ENCODE measurements at regions not wholly inside any gene's neighbourhood (a gene's known extent, or its start where the extent isn't known, plus 50 kb on each side); places are given as distances from the start of the nearest gene placed in this dataset.

DNA sequence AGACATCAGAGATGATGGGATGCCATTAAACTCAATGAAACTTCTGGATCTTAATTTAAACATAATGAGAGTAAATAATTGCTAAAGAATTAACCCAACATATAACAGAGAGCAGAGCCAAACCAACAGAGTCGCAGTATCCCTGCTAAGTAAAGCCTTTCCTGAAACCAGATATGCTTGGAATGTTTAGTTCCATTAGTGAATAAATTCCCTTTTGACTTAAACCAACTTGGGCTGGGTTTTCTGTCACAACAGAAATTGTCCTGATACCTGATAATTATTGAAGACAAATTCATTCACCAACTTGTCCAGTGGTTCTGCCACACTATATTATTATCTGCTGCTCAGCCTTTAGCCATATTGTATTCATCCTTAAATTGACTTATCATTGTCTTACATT lies 286.7 kb downstream of the FZD1 start:
- TF ChIP-seq, protein P1, sequence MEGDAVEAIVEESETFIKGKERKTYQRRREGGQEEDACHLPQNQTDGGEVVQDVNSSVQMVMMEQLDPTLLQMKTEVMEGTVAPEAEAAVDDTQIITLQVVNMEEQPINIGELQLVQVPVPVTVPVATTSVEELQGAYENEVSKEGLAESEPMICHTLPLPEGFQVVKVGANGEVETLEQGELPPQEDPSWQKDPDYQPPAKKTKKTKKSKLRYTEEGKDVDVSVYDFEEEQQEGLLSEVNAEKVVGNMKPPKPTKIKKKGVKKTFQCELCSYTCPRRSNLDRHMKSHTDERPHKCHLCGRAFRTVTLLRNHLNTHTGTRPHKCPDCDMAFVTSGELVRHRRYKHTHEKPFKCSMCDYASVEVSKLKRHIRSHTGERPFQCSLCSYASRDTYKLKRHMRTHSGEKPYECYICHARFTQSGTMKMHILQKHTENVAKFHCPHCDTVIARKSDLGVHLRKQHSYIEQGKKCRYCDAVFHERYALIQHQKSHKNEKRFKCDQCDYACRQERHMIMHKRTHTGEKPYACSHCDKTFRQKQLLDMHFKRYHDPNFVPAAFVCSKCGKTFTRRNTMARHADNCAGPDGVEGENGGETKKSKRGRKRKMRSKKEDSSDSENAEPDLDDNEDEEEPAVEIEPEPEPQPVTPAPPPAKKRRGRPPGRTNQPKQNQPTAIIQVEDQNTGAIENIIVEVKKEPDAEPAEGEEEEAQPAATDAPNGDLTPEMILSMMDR (tag by site-specific recombination; IDR thresholded peaks at IDR 0.05), result no peak
- TF ChIP-seq ZEB2 (tag by site-specific recombination; IDR thresholded peaks at IDR 0.05) (no peak), ZBTB17 (tag by site-specific recombination; IDR thresholded peaks at IDR 0.05) (no peak), PRDM1 (tag by site-specific recombination; IDR thresholded peaks at IDR 0.05) (no peak), EGR2 (tag by site-specific recombination; IDR thresholded peaks at IDR 0.05; ENCODE audit: low read depth) (no peak), ZNF677 (tag by site-specific recombination; IDR thresholded peaks at IDR 0.05) (no peak)
- TF ChIP-seq, protein P2, sequence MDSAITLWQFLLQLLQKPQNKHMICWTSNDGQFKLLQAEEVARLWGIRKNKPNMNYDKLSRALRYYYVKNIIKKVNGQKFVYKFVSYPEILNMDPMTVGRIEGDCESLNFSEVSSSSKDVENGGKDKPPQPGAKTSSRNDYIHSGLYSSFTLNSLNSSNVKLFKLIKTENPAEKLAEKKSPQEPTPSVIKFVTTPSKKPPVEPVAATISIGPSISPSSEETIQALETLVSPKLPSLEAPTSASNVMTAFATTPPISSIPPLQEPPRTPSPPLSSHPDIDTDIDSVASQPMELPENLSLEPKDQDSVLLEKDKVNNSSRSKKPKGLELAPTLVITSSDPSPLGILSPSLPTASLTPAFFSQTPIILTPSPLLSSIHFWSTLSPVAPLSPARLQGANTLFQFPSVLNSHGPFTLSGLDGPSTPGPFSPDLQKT (IDR thresholded peaks at IDR 0.05; ENCODE audit: borderline replicate concordance, low read depth, low read length), result no peak
- TF ChIP-seq, protein P3, sequence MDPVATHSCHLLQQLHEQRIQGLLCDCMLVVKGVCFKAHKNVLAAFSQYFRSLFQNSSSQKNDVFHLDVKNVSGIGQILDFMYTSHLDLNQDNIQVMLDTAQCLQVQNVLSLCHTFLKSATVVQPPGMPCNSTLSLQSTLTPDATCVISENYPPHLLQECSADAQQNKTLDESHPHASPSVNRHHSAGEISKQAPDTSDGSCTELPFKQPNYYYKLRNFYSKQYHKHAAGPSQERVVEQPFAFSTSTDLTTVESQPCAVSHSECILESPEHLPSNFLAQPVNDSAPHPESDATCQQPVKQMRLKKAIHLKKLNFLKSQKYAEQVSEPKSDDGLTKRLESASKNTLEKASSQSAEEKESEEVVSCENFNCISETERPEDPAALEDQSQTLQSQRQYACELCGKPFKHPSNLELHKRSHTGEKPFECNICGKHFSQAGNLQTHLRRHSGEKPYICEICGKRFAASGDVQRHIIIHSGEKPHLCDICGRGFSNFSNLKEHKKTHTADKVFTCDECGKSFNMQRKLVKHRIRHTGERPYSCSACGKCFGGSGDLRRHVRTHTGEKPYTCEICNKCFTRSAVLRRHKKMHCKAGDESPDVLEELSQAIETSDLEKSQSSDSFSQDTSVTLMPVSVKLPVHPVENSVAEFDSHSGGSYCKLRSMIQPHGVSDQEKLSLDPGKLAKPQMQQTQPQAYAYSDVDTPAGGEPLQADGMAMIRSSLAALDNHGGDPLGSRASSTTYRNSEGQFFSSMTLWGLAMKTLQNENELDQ (tag by site-specific recombination; IDR thresholded peaks at IDR 0.05; ENCODE audit: low read depth), result no peak
